GM21515 (cell line): ENCODE measurements at regions not wholly inside any gene's neighbourhood (a gene's known extent, or its start where the extent isn't known, plus 50 kb on each side); places are given as distances from the start of the nearest gene placed in this dataset.
"Not testable (repeated sequence)": the region's sequence is repeated elsewhere in the genome, so short reads cannot be mapped to it uniquely, and the experiment has no call there.

Experiments used
- ATAC-seq: cut with Tn5 transposase; IDR thresholded peaks from one replicate; pipeline ENCODE4 v1.9.1; 2021; ENCODE audit not compliant: unreplicated experiment

DNA sequence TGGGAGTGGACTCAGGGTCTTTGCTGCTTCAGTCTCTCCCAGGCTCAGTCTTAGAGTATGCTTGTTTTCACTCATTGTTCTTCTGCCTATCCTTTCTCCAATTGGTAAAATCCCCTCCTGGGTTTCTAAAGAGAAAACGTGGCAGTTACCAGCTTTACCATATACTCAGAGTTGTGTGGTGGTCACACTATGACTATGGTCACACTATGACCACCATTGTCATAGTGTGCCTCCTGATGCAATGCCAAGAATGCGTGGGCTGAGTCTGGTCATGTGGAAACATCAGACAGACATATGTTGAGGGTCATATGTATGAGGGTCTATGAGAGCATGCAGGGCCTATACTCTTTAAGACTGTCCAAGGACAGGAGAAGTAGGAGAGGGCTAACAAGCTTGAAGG is 326.5 kb upstream of the PRR16 start:
- no peak for ATAC-seq

DNA sequence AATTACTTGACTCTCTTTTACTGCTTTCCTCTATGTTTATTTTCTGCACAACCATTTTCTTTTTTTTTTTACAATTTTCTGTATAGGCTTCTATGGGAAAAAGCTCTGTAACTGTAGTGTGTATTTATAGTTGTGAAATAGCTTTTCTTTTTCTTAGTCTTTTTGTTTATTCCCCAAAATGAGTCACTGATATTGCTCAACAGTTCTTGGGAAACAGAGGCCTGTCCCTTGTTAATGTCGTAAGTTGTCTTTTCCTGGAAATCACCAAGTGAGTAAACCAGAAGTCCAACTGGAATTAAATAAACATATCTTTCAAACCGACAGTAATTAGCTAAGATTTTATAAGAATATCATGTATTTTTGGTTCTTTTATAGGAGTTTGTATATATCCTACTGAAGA is 325.1 kb upstream of the PRR16 start:
- no peak for ATAC-seq

DNA sequence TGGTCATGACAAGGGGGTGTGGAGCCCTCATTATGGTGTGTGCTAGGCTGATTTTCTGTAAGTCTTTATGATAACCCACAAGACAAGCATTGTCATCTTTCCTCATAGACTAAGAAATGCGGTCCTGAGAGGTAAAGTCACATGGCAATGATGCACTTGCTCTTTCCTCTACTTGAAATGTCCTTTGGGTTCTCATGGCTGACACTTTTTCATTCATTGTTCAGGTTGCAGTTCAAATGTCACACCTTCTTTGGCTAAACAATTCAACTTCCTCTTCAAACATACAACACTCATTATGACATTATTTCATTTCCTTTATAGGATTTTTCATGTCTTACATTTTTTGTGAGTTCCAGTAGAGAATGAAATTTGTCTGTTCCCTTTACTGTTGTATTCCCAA is 323.6 kb upstream of the PRR16 start:
- no peak for ATAC-seq

DNA sequence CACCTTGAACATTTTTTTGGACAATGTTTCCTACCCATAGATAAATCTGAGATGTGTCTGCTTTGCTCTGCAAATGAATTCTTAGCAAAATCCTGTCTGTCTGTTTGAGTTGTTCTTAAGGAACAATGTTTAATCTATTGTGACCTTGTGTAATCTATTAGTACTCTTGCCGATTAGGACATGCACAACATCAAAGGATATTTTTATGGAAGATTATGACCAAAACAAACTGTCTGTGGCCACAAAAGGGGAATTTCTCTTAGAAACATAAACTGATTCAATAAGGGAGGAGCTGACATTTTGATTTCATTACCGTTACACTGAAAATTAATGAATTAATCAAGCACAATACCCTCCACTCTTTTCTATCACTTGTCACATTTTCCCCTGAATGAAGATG is 323.0 kb upstream of the PRR16 start:
- no peak for ATAC-seq

DNA sequence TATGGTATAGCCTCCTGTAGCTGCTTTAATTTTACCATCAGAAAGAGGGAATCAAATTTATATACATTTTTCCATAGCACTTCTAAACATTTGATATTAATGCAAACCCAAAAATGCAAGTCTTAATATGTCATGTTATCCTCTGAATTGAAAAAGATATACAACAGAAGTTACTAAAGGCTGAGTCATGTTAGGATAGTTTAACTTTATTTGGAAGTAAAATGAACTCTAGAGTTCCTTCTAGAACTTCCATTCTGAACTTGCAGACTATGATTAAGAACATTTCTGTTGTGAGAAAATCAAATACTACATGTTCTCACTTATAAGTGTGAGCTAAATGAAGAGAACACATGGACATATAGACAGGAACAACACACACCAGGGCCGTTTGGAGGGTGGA is 317.3 kb upstream of the PRR16 start:
- ATAC-seq: no peak

DNA sequence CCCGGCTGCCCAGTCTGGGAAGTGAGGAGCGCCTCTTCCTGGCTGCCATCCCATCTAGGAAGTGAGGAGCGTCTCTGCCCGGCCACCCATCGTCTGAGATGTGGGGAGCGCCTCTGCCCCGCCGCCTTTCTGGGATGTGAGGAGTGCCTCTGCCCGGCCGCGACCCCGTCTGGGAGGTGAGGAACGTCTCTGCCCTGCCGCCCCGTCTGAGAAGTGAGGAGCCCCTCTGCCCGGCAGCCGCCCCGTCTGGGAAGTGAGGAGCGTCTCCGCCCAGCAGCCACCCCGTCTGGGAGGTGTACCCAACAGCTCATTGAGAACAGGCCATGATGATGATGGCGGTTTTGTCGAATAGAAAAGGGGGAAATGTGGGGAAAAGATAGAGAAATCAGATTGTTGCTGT is 316.2 kb upstream of the PRR16 start:
- not testable (repeated sequence) for ATAC-seq

DNA sequence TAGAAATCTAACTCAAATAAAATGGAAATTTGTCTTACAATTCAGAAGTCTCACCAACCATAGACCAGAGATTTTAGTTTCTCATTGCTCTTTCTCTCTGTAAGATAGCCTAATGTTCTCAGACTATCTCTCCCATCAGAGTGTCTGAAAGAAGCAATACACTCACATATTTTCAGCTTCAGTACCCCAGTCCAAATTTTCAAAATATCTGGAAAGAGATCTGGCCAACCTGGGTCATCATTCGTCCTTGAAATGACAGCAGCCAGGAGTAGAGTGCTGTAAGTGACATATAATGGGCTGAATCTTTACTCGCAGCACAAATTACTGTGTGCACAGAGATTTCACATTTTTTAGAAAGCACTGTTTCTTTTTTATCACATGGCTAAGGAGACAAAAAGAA is 313.3 kb upstream of the PRR16 start:
- ATAC-seq: no peak

DNA sequence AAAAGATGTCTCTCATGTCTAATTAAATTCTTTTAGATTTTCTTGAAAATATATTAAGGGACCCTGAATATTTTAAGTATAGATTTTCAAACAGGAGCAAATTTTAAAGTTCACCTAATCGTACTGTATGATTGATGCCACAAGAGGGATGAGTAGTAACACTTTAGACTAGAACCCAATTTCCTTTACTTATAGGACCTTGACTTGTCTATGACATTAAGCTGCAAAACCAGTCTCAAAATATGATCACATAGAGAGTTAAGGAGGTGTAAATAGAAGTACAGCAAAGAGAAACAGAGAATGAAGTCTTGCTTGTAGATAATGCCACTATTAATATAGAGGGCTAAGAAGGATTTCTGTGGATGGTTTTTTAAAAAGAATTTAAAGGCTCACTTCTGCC is 312.9 kb upstream of the PRR16 start:
- ATAC-seq: no peak

DNA sequence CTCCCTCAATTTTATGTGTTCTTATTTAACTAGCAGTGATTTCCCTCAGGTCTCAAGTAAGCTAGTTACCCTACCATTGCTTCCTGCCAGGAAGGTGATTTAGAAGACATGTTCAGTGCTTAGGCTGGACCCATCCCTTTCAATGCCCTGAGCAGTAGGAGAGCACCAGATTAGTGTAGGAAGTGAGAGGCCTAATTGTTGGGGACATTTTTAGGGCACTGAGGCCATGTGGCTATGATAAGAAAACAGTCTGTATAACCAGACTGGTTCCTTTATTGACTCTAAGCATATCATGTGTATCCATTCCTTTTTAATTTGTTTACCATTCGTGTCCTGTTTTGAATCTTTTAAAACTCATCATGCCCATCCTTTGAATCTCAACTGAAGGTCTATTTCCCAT is 312.3 kb upstream of the PRR16 start:
- ATAC-seq: no peak

DNA sequence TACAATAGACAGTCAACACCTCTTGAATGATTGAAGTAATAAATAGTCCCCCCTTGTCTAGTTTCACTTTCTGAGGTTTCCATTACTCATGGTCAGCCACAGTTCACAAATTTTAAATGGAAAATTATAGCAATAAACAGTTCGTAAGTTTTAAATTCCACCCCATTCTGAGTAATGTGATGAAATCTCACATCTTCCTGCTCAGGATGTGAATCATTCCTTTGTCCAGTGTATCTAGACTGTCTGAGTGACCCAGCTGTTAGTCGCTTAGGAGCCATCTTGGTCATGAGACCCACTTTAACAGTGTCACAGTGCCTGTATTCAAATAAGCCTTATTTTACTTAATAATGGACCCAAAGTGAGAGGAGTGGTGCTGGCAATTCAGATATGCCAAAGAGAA is 311.6 kb upstream of the PRR16 start:
- no peak for ATAC-seq

DNA sequence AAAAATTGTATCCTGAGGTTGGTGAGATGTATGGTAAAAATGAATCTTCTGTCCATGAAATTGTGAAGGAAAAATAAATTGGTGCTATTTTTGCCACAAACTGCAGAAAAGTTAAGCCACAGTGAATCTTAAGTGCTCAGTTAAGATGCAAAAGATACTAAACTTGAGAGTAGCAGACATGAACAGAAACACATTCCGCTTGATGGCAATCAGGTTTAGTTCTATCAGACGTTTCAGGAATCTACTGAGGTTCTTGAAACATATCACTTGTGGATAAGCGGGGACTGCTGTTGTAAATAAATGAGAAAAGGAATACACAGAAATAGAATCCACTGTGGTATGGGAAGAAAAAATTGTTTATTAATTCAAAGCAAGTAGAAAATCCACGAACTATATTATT is 311.2 kb upstream of the PRR16 start:
- no peak for ATAC-seq

DNA sequence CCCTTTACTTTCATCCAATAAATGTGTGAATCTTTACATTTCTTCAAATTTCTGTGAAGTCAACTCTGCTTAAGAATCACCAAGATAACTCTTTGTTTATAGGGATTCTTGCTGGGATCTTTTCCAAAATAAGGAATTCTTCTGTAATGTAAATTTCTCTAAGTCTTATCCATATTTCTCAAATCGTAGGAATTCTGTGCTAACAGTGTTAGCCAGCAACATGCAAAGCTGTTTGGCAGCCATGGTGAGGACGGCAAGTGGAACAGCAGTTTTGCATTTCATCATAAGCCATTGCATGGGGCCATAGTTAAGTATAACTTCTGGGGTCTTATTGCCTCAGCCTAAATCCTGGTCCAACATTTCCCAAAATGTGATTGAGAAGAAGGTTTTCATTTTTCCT is 310.5 kb upstream of the PRR16 start:
- ATAC-seq: no peak

DNA sequence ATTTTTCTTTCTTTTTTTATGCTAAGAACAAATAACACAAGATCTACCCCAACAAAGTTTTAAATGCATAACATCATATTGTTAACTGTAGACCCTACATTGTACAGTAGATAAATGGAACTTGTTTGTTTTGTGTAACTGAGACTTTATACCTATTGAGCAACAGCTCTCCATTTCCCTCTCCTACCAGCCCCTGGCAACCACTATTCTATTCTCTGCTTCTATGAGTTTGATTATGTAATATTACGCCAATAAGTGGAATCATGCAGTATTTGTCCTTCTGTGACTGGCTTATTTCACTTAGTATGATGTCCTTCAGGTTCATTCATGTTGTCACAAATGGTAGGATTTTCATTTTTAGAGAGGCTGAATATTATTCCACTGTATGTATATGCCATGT is 308.2 kb upstream of the PRR16 start:
- ATAC-seq: no peak

DNA sequence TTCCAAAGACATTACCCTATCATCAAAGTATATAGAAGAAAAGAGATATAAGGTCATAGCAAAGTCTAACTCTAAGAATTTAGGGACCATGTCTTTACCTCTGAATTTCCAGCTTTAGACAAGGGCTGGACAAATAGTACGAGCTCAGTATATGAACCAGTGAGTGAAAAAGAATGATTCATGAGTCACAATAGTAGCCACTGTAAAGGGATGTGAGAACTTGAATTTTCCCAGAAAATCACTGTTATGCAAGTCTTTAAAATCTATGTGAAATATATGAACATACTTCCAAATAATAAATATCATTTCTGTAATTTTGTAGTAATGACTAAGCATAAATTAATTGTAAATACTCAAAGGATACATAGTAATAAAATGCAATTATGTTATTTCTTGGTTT is 305.9 kb upstream of the PRR16 start:
- ATAC-seq: no peak

DNA sequence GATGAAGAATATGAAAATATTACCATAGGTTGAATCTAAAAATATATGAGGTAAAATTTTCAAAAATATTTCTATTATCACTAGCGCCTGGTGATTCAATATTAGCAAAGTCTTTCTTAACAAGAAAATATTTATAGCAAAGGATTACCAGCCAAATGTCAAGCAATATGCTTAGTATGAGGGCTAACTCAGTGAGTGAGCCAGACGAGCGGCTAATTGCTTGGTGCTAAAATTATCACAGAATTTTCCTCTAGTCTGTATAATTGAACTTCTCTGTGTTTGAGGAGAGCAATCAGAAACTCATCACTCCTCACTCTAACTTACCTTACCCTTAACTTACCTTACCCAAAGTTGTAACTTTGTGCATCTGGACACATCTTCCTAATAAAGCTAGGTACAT is 304.9 kb upstream of the PRR16 start:
- no peak for ATAC-seq

DNA sequence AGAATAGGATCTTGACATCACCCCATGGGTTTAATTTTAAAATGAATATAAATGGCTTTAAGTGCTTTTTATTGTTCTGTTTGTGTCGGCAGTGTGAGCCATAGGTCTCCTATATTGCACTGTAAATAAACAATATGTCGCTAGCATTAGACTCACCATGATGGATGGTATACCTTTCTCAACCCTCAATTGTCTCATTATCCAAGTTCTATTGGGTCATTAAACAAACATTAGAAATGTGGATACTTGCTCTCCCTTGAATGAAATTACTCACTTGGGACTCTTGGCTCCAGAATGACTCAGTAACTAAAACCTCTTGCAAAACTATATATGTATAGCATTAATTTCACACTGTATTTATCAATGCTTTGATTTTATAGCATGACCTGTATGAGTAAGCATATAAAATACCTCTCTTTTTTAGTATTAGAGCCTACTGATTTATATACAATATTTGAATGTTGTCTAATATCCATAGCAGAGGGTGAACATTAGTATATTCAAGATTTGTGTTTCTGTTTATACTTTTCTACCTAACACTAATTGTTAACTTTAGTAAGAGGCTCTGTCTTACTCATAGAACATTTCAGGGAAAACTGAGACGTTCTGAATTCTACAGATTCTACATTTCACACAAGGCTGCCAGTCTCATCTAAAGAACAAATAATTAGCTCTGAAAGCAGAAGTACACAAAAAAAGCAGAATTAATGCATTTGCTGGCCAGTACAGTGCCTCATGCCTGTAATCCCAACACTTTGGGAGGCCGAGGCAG is 303.8 kb upstream of the PRR16 start:
- ATAC-seq: no peak

DNA sequence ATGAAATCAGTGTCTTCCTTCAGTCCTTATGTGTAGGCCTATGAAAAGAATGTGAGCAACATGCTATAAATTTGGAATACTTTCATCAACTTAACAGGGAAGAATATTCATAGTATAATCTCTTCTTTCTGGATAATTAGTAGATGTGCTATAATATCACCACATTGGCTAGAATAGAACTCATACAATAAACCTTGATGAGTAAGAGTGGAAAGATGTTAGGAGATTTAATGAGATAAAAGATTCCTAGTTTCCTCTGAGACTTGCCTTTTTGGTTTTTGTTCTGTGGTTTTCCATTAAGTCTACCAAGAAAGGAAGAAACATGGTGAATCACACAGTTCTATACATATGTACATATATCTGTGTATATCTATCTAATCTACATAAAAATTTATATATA is 301.8 kb upstream of the PRR16 start:
- ATAC-seq: no peak

DNA sequence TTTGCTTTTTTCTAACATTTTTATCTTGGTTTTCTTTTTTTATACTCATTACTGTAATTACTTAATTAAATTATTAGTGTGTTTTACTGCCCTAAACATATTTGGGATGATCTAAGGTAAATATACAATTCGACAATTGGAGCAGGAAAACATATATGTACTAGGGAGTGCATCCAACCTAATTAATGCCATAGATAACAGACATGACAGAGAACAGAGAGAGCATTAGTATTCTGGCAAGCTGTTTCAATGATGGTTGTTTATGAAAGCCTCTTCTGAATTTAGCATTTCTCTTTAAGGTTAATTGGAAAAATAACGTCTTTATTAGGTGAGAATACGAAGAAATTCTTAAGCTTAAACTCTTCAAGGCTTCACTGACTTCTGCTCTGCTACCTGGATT is 300.1 kb upstream of the PRR16 start:
- ATAC-seq: no peak

DNA sequence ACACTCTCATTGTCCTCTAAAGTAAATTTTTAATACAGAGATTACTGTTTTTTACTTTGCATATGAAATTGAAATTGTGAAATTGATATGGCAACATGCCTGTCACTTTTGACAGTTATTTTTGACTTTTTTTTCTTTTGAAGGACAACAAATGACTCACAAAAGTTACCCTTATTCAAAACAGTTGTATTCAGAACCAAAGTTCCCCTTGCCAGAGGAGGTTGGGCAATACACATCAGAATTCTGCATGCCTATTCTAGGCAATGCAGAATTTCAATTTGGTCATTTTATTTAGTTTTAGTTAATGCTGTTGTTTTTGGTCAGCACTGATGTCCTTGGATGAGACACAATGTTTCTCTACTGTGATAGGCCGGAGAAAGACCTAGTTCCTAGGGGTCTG is 299.1 kb upstream of the PRR16 start:
- no peak for ATAC-seq

DNA sequence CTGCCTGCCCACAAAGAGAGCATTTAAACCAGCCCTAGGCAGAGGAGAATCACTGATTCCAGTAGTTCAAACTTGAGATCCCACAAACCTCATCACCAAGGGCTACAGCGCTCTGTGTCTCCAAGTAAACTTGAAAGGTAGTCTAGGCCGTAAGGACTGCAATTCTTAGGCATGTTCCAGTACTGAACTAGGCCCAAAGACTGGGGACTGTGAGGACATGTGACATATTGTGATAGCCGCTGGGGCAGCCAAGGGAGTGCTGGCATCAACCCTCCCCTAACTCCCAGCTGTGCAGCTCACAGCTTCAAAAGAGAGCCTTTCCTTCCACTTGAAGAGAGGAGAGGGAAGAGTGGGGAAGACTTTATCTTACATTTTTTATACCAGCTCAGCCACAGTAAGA is 291.0 kb upstream of the PRR16 start:
- no peak for ATAC-seq

DNA sequence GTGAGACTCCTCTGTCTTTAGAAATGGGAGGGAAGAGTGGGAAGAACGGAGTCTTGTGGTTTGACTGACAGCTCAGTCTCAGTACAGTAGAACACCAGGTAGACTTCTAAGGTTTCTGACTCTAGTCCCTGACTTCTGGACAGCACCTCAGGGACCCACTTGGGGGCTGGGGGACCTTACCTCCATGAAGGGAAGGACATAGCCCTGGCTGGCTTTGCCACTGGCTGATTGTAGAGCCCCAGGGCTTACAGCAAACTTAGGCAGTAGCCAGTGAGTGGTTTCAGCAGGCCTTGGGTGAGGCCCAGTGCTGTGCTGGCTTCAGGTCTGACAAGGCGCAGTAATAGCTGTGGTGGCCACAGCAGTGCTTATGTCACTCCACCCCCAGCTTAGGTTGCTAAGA is 290.0 kb upstream of the PRR16 start:
- no peak for ATAC-seq

DNA sequence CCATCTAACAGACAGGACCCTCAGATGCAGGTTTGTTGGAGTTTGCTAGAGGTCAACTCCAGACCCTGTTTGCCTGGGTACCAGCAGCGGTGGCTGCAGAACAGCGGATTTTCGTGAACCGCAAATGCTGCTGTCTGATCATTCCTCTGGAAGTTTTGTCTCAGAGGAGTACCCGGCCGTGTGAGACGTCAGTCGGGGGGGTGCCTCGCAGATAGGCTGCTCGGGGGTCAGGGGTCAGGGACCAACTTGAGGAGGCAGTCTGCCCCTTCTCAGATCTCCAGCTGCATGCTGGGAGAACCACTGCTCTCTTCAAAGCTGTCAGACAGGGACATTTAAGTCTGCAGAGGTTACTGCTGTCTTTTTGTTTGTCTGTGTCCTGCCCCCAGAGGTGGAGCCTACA is 282.9 kb upstream of the PRR16 start:
- ATAC-seq: not testable (repeated sequence)

DNA sequence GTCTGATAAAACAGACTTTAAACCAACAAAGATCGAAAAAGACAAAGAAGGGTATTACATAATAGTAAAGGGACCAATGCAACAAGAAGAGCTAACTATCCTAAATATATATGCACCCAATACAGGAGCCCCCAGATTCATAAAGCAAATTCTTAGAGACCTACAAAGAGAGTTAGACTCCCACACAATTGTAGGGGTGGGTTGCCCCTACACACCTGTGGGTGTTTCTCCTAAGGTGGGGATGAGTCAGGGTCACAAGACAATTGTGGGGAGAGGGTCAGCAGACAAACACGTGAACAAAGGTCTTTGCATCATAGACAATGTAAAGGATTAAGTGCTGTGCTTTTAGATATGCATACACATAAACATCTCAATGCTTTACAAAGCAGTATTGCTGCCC is 269.4 kb upstream of the PRR16 start:
- ATAC-seq: not testable (repeated sequence)

DNA sequence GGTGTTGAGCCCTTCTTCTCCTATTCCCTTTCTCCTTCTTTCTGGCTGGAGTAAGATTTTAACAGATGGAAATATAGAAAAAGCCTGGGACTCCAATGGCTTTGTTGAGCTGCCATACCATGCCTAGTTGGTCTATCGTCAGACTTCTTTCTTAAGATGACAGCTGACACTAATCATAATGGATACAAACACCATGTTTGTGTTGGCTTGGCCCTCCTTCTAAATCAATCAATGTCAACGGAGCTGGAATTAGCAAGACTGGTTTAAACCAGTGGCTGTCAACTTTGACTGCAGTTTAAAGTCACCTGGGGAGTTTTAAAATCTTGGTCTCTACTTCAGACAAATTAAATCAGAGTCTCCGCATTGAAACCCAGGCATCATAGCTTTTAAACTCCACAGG is 264.5 kb upstream of the PRR16 start:
- no peak for ATAC-seq
